HK-2 (cell line): ENCODE measurements at regions not wholly inside any gene's neighbourhood (a gene's known extent, or its start where the extent isn't known, plus 50 kb on each side); places are given as distances from the start of the nearest gene placed in this dataset.

Experiments
- DNase-seq: peaks from one replicate; pipeline ENCODE4 v3.0.0-alpha.2; 2018; ENCODE audit not compliant: unreplicated experiment

GRCh38 chr9:96038271-96038670 lies 162.8 kb downstream of the ERCC6L2 start:
- DNase-seq = no peak

- DNase-seq = no peak
Observed at GRCh38 chr9:96034553-96035122, 159.1 kb downstream of the ERCC6L2 start.

- DNase-seq = no peak
Observed at GRCh38 chr9:96033896-96034295, 158.4 kb downstream of the ERCC6L2 start.

GRCh38 chr9:96031916-96032534 lies 156.5 kb downstream of the ERCC6L2 start:
- DNase-seq = no peak

- DNase-seq = no peak
Observed at GRCh38 chr9:96031366-96031824, 155.9 kb downstream of the ERCC6L2 start.

GRCh38 chr9:96029722-96030530 lies 154.4 kb downstream of the ERCC6L2 start:
- no peak for DNase-seq

- DNase-seq = no peak
Observed at GRCh38 chr9:96027251-96028131, 152.0 kb downstream of the ERCC6L2 start.

GRCh38 chr9:96026655-96027213 lies 151.2 kb downstream of the ERCC6L2 start:
- no peak for DNase-seq

- DNase-seq = no peak
Observed at GRCh38 chr9:96025995-96026602, 150.6 kb downstream of the ERCC6L2 start.

GRCh38 chr9:96023486-96023885 lies 148.0 kb downstream of the ERCC6L2 start:
- DNase-seq = no peak

- DNase-seq = peak; percentile 6
Observed at GRCh38 chr9:96022445-96023051, 147.1 kb downstream of the ERCC6L2 start.

- DNase-seq = no peak
Observed at GRCh38 chr9:96021551-96022444, 146.3 kb downstream of the ERCC6L2 start.

- DNase-seq = peak; percentile 20
Observed at GRCh38 chr9:96020792-96021550, 145.5 kb downstream of the ERCC6L2 start.

GRCh38 chr9:96020300-96020791 lies 144.9 kb downstream of the ERCC6L2 start:
- DNase-seq = no peak
